ENCODE measurements at regions not wholly inside any gene's neighbourhood (a gene's known extent, or its start where the extent isn't known, plus 50 kb on each side); places are given as distances from the start of the nearest gene placed in this dataset.

DNA sequence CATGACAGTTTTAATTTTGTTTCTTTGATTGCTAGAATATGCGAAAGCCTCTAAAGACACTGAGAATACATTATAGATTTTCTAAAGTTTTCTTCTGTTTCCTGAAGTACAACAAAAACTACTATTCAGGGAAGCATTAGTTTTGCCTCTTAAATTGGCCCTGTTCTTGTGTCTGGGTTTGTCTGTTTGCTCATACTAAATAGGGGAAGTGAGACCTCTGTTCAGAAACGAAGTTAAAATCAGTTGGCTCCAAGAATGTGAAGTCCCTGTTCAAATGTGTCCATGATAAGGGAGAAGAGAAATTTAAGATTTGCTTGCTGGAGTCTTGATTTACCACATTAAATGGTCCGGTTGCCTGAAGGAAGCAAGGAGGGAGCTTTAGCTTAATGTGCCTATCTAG lies 327.3 kb upstream of the GBE1 start:
- DNase-seq (ENCODE audit: low read depth in 2 of 2): no peak

DNA sequence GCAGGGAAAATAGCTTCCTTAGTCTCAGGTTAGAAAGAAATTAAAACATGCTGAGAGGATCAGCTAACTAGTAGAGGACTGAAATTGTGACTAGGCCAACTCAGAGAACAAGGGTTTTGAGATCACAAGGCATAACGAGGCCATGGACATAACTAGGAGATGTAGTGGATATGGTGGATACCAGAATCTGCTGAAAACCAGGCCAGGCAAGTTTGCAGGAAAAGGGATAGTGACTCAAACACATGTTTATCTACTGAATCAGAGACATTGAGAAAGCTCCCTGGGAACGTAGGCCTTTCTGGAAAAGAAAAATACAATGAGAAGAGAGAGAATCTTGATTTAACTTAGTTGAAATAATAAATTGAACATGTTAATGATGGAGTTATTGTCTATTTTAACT lies 326.5 kb upstream of the GBE1 start:
- DNase-seq (ENCODE audit: low read depth in 2 of 2): peak; percentile 66 to 68

DNA sequence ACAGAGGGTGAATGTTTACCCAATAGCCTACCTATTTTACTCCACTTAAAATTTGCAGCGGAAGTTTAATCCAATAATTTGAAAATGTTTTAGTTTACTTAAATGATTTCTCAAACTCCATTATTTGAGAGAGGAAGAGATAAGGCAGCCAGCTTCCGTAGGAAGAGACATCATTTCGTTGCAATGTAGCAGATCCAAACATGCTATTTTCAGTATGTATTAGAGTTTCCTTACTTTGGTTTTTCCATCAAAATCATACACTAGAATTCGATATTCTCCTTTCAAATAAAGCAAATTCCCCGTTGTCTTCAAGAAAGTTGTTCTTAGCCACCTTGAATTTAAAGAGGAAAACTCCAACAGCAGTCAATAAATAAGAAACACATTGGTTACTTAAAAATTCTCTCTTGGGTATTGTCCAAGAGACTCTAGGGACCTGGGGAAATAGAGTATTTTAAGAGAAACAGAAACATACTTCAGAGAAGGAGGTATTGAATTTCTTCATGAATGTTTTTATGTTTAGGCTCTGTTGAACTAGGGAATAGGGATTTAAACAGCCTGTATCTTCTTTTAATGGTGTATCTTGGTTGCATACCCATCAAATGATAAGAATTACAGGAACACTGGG lies 324.5 kb upstream of the GBE1 start:
- peak in 1 of 2 experiments; percentile 6 for DNase-seq (ENCODE audit: low read depth in 2 of 2)

DNA sequence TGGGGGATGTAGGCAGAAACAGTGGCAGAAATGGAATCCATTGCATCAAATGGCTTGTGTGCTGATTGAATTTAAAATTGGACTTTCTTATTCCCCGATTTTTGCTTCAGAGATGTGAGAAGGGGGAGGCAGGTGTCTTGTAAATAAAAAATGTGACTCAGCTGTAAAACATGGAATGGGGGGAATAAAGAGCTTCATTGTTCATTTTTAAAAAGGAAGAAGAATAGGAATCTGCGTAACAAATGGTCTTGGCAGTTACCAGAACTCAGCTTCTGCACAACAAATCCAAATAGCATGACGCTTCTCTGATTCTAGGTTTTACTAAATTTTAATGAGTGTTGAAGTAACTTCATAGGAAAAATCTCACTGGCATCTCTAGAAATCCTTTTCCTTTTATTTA lies 323.9 kb upstream of the GBE1 start:
- no peak for DNase-seq (ENCODE audit: low read depth in 2 of 2)

DNA sequence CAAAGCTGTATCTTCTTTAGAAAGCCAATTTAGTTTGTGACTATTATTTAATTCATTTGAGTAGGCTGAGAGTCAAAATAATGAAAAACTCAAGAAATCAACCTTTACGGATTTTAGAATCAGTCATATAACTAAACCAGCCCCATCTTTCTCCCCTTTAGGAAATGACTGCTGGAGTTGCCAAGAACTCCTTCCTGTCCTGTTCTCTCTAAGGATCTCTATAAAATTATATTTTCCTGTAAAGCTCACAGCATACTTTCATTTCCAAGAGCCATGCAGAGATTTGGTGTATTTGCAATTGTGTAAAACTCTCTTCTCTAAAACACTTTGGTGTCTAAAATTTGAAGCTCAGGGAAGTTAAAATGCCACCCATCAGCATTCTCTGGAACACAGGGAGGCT lies 323.4 kb upstream of the GBE1 start:
- DNase-seq (ENCODE audit: low read depth in 2 of 2): no peak

DNA sequence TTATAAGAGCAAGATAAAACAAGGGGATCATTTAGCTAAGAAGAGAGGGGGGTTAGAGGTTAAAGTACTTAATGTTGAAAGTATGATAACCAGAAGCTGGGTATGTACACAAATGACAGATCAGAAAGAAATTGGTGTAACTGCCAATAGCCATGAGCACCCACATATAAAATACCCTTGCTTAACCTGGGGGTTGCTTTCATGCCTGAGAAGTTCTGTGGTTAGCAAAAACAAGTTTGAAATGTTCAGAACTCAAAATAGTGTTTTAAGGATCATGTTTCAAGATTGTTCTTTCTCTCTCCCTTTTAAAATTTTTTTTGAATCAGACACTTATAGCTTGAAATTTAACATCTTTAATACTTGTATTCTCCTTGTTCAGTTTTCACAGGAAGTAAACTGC lies 321.4 kb upstream of the GBE1 start:
- DNase-seq (ENCODE audit: low read depth in 2 of 2): peak in 1 of 2 experiments; percentile 6

DNA sequence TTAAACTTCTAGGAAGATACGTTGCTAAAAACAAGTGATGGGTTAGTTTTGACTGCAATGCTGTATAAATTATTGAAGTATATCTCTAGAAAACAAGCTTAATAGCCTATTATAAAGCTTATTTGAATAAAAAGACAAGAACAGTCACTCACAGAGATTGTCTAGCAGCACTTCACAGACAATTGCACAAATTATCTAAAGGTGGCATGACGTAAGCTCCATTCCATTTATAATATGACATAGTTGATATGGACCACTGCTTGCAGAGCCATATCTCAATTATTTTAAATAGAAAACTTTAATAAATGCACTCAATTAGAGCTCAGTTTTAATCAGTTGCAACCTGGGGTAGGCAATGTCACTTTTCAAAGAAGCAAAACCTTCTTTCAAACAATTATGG lies 319.9 kb upstream of the GBE1 start:
- DNase-seq (ENCODE audit: low read depth in 2 of 2): no peak

DNA sequence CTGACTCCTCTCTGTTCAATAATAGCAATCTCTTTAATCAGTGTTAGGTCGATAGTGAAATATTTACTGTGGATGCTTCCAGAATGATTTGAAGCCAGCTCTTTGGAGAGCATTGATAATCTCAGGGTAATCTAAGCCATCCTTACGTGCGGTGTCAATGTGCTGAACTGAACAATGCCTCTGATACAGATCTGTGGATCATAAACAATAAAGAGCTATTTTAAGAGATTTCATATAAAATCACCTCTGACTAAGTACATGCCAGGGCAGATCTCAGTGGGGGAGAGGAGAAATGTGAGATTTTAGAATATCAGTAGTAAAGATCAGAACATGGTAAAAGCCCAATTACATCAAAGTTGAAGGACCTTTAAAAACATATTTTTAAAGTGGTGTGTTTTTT lies 319.3 kb upstream of the GBE1 start:
- no peak for DNase-seq (ENCODE audit: low read depth in 2 of 2)

DNA sequence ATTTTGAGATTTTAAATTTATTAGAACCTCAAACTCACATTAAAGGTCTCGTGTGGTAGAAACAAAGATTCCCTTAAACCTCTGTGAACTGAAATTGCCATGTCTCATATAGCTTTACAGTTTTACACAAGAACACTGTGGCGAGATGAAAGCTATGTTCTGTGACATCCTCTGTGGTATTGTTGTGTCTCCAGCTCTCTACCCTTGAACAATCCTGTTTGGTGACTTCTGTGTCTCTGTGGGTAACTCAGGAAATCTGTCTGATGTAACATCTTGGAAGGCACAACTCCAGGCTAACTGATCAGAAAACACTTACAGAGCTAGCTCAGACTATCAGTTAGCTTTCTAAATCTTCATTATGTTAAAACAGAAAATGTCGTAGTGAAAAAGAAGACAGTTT lies 318.8 kb upstream of the GBE1 start:
- peak in 1 of 2 experiments; percentile 9 for DNase-seq (ENCODE audit: low read depth in 2 of 2)

DNA sequence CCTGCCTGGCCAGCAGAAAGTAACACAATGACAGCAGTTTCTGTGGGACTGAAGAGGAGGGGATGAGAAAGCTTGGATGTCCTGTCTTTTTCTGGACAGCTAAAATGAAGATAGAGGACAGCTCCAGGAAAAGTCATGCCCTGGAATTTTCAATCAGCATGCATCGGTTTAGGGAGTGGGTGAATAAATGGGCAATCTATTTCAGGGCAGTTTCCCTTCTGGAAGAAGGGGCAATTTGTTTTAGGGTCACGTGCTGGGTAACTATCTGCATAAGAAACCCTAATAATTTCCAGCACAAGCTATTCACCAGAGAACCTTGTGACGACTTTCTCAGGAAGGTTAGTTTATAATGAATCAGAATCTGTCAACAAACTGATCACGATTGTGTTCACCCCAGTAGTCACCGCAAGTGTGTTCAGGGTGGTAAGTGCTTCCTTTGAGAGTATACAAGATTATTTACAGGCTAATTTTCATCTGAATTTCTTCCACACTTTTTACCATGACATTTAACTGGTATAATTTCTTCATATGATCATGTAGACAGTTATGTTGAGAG lies 318.0 kb upstream of the GBE1 start:
- no peak for DNase-seq (ENCODE audit: low read depth in 2 of 2)

DNA sequence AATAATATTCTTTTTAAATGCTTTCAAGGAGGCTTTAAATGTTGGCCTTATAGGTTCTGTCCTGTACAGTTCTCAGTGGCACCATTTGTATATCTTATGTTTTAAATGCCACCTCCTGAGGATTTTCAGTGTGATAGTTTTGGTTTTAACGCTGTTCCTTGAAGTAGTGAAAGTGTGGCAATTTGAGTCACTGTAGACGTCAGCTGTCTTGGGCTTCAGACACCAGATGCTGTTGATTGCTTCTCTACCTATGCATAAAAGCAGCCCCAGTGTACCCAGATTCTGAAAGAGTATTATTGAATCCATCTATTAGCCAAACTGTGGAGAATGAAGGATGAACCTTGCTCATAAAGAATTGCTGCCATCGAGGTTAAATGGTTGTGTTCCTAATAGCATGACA lies 316.8 kb upstream of the GBE1 start:
- no peak for DNase-seq (ENCODE audit: low read depth in 2 of 2)

DNA sequence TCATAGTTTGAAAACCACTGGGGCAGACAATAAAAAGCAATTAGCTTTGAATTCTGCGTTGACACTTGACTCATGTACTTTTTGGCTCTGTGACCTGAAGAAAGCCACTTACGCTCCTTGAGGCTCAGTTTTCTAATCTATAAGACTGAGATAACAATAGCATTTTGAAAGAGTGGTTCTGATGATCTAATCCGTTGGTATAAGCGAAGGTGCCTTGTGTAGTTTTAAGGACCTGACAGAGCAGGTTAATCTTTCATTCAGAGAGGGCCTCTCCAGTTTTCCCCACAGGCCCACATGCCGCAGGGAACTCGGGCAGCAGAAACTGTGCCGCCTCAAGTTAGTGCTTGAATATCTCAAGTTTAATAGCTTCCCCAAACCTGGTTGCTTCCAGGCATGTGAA lies 306.0 kb upstream of the GBE1 start:
- DNase-seq (ENCODE audit: low read depth in 2 of 2): no peak

DNA sequence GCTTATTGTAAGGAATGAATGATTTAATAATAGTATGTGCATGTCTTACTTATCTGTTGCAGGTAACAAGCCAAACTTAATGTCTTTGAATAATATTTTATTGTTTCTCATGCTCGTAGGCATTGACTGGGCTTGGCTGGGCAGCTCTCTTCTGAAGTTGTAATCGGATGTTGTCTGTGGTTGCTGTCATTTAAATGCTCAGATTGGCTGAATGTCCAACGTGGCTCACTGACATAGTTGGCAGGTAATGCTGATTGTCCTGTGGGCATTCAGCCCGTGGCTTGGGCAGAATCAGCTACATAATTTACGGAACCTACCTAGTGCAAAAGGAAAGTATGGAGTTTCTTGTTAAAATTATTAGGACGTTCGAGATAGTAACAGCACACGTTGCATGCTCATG lies 297.4 kb upstream of the GBE1 start:
- DNase-seq (ENCODE audit: low read depth in 2 of 2): no peak

DNA sequence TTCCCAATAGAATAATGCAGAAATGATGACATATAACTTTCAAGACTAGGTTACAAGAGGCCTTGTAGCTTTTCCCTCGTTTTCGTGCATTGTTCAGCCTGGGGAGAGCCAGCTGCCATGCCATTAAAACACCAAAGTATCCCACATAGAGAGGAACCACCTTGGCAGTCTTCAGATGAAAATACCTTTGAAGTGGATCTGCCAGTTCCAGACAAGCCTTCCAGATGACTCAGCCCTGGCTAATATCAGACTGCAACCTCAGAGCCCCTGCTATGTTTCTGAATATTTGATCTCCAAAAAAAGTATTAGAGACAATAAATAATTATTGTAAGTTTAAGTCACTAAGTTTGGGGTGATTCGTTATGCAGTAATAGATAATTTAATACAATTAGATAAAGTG lies 294.3 kb upstream of the GBE1 start:
- DNase-seq (ENCODE audit: low read depth in 2 of 2): no peak

DNA sequence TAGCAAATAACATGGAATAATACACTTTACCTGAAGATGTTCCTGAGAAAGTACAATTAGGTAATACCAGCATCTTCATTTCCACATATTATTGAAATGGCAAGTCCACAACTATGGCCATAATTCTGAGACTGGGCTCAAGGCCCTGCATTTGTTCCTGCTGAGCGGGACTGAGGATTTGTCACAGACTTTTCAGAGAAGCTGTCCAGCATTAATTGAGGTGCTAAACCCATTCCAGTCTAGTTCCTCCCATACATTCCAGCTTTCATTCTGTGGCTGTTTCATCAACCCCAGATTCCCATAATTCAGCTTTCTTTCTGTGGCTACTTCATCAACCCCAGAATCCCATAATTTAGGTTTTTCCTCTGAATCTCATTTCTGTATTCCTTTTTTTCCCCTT lies 293.4 kb upstream of the GBE1 start:
- DNase-seq (ENCODE audit: low read depth in 2 of 2): no peak

DNA sequence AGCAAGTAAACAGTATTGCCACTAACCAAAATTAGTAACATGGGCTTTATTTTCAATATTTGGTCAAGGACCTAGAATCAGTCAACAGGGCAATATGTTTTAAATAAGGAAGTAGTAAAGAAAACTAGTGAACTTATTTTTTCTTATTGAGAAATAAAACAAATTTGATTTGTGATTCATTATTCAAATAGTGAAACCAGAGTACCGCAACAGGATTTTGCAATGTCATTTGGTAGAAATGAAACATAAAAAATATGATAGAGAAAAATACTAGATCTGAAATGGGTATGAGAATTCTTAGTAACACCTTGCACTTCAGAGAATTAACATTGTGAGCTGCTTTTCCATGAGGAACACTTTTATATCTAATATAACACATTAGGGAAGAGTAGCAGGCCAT lies 291.8 kb upstream of the GBE1 start:
- DNase-seq (ENCODE audit: low read depth in 2 of 2): no peak

DNA sequence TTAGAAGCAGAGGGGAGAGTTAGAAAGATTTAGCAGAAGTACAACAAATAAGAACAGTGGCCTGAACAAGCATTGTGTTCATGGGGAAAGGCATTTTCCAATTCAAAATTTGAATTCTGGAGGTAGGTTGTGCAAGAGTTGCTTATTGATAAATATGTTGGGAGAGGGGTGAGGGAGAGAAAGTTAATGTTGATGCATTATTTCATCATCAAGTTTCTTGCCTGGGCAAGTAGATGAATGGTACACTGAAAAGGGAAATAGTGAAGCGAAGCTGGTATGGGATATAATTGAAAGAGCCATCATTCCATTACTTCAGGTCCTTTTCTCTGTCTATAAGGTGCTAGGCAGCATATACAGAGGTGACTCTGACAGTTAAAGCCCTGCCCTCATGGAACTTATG lies 288.9 kb upstream of the GBE1 start:
- no peak for DNase-seq (ENCODE audit: low read depth in 2 of 2)

DNA sequence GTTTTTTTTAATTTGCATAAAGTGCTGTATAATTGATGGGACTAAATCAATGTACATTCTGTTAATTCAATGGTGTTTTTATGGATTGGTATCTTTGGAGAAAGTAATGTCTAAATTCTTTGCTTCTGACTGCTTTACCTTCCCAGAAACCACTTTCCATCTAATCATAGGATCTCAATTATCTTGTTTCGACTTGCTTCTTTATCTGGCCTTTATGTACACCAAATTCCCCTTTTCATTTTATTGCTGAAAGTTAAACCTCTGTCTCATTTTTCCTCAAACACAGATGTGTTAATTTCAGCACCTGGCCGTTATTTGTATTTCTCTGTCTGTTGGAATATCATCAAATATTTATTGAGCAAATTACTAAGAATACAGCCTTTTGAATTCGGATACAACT lies 287.3 kb upstream of the GBE1 start:
- no peak for DNase-seq (ENCODE audit: low read depth in 2 of 2)

DNA sequence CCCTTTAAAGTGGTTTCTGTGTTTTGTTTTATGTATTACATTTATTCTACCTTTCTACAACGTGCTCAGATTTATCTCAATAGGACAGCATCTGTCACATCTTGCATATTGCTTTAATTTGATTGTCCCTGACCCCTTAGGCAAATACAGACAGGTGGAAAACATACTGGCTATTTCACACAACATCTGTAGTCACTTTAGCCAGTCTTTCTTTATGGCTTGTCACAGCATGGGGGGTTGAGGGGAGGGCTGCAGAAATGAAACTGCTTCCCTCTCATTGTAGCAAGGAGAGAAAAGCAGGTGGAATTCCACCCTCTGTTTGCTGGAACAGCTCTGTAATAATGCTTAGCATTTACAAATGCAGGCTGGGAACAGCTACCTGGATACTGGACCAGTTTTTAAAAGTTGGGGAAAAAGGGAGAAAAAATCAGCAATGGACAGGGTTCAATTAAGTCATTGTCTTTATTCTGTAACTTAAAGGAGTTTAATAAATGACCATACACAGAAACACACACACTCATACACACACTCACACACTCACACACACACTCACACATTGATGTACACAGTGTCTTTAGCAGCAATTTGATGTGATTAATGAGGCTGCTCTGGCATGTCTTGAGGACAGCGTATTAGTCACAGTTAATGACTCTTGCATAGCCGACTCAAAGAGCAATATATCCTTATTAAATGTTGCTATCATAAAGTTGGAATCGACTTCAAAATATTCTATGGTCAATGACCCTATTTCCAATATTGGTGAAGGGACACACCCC lies 283.7 kb upstream of the GBE1 start:
- peak in 1 of 2 experiments; percentile 3 for DNase-seq (ENCODE audit: low read depth in 2 of 2)

DNA sequence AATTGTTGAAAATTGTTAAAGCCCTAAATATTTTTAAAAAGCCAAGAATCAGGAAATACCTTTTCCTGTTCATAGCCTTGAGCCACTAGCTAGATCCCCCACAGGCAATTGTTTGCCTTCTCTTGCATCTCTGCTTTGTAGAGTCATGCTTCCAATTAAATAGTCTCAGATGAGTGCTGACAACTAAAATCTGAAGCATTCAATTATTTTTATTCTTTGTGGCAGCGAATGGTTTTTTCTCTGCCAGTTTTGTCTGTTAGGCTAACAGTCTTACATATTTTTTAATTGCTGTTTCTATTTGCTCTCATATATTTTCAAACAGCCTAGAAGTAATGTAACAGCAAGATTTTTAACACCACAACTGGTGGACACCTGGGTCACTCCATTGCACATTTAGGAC lies 277.1 kb upstream of the GBE1 start:
- DNase-seq (ENCODE audit: low read depth in 2 of 2): peak; percentile 42 to 47

DNA sequence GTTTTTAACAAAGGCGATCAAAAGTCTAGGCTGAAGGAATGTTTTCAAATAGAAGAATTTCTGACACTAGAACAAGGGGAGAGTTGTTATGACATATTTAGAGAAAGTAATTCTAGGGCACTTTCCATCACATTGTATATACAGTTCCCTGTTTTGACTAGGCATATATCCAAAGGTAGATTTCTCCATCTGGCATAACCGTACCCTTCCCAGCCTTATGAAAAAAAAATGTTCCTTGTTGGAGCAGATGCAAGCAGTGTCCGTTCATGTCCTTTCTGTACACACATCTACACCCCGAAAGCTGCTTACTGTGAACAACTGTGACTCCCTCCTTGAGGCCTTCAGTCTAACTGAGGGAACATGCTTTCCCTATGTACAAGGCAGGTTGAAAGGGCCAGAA lies 271.7 kb upstream of the GBE1 start:
- DNase-seq (ENCODE audit: low read depth in 2 of 2): no peak

DNA sequence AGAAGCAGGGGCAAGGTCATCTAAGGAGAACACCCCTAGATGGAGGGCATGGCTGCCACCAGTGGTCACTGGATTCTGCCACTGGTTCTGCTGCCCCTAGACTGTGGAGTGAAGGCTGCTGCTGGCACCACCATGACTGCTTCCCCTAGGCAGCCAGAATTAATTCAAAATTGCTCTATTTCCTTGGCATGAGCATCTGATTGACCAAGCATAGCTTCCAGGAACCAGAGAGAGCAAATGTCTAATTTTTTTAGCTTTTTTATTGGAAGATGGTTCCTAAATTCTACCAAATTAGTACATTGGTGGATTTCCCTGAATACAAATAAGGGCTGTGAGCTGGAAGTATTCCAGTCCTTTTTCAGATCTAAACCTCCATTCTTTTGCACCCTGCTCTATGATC lies 270.2 kb upstream of the GBE1 start:
- DNase-seq (ENCODE audit: low read depth in 2 of 2): no peak

DNA sequence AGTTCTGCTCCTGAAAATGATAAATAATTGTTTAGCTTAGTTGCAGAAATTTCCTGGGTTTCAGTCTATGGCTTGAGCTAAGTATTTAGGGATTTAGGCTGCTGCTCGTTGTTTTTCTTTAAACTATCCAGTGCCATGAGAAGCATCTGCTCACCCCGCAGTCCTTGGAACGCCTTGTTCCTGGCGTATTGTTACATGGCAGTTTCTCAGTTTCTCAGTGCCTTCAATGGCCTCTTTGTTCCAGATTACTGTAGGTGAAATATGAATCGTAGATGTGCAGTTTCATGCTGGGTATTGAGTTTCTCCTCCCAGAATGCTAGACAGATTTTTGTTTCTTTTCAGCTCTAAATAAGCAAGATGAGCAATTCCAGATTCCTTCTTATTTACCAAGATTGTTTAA lies 269.5 kb upstream of the GBE1 start:
- DNase-seq (ENCODE audit: low read depth in 2 of 2): no peak

DNA sequence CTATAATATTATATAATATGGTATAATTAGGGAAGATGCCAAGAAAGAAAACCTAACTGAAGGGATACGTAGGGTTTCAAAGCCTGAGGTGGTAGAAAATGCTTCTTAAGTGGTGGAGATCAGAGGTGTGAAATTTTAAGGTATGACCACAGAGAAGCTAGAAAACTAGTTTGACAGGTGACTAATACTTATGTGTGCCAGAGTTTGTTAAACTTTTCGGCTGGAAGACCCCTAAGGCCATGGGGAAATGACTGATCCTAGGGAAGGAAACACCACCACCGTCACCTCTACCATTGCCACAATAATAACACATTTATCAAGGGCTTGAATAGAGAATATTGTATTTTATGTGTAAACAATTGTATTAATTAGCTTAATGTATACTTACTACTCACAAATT lies 261.4 kb upstream of the GBE1 start:
- DNase-seq (ENCODE audit: low read depth in 2 of 2): no peak
